D721Med (cell line): ENCODE measurements at regions not wholly inside any gene's neighbourhood (a gene's known extent, or its start where the extent isn't known, plus 50 kb on each side); places are given as distances from the start of the nearest gene placed in this dataset.

Source experiments
- DNase-seq: peaks from one replicate; pipeline ENCODE4 v3.0.0; 2011; ENCODE audit warnings: low spot score; ENCODE audit not compliant: insufficient read length
- FAIRE-seq: peaks from 2 replicates; lab custom pipeline; 2011; peaks lifted over from hg19 to GRCh38; lab: Jason Lieb, UNC
- TF ChIP-seq, protein P1 (sequence below): IDR thresholded peaks from 2 replicates; pipeline ENCODE4 v1.5.1; 2012; ENCODE audit warnings: mild to moderate bottlenecking, control low read depth; ENCODE audit not compliant: insufficient read depth; ENCODE audit errors: missing control alignments

DNA sequence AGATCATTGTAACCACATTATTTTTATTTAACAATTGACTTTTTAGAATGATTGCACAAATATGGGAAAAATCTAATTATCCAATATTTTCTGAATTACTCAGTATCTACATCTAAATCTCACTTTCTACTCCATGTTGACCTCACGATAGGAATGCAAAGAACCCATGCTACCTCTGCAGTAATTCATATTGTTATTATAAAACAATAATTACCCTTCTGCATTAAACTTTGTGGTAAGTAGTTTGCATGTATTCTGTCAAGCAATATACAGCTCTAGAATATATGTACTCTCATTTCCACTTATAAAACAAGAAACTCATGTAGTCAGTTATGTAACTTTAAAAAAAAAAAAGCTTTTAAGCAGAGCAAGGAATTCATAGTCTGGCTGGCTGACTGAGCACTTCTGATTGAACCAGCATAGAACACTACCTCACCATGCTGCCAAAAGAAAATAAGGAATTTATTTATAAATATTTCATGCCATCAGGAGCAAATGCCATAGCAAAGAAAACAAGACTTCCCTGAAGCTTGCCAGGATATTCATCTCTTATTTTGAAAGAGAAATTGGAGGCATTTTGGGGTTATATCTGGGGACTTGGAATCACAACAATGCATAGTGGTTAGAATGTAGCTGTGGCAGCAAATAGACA lies 895.7 kb downstream of the XPNPEP1 start:
- DNase-seq (no peak), FAIRE-seq (no peak)
- TF ChIP-seq, protein P1, sequence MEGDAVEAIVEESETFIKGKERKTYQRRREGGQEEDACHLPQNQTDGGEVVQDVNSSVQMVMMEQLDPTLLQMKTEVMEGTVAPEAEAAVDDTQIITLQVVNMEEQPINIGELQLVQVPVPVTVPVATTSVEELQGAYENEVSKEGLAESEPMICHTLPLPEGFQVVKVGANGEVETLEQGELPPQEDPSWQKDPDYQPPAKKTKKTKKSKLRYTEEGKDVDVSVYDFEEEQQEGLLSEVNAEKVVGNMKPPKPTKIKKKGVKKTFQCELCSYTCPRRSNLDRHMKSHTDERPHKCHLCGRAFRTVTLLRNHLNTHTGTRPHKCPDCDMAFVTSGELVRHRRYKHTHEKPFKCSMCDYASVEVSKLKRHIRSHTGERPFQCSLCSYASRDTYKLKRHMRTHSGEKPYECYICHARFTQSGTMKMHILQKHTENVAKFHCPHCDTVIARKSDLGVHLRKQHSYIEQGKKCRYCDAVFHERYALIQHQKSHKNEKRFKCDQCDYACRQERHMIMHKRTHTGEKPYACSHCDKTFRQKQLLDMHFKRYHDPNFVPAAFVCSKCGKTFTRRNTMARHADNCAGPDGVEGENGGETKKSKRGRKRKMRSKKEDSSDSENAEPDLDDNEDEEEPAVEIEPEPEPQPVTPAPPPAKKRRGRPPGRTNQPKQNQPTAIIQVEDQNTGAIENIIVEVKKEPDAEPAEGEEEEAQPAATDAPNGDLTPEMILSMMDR, result no peak

- no peak for FAIRE-seq
- no peak for DNase-seq
- TF ChIP-seq, protein P1, result no peak
These were observed 898.1 kb downstream of the XPNPEP1 start for GRCh38 chr10:109025172-109025571.

DNA sequence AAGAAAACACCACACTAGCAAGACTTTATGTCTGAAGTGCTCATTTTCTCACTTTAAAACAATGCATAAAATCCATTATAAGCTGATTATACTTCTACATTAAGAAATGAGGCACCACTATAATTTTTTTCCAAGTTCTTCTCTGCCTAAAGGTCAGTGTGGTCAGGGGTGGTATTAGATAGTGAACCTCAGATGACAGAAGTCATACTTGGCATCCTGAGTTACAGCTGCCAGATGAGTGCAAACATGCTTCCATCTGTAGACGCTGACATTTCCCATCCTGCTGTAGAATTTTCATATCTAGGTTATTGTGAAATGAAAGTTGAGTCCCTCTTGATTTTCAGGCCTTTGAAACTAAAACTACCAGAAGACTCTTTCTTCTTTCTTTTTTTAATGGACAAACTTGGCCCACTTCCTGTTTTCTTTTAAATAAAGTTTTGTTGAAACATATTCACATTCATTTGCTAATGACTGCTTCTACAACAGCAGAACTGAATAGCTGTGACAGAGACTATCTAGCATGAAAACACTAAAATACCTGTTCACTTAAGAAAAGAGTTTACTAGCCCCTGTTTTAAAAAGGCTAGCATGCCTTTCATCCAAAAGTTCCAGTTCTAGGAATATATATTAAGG lies 900.8 kb downstream of the XPNPEP1 start:
- DNase-seq (no peak), FAIRE-seq (no peak)
- TF ChIP-seq, protein P1, result no peak

- FAIRE-seq (no peak), DNase-seq (no peak)
- TF ChIP-seq, protein P1, result peak; percentile 75
These were observed 904.3 kb downstream of the XPNPEP1 start for GRCh38 chr10:109019001-109019424.

GRCh38 chr10:109007514-109007913 lies 915.8 kb downstream of the XPNPEP1 start:
- TF ChIP-seq, protein P1, result no peak
- DNase-seq (no peak), FAIRE-seq (no peak)

DNA sequence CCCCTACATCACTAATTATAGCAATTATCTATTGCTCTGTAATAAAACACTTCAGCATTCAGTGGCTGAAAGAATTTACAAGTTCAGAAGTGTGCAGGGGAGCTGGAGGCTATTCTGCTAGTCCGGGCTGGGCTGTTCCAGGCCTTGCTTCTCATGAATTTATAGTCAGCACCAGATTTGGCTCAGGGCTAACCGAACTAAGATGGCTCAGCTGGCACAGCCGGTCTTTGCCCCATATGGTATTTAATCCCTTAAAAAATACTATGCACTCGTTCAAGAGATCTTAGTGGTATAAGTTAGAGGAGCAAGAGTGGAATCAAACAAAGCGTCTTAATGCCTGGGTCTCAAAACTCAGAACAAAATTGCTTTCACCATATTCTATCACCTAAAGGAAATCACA lies 932.9 kb downstream of the XPNPEP1 start:
- FAIRE-seq (no peak), DNase-seq (no peak)
- TF ChIP-seq, protein P1, result no peak

DNA sequence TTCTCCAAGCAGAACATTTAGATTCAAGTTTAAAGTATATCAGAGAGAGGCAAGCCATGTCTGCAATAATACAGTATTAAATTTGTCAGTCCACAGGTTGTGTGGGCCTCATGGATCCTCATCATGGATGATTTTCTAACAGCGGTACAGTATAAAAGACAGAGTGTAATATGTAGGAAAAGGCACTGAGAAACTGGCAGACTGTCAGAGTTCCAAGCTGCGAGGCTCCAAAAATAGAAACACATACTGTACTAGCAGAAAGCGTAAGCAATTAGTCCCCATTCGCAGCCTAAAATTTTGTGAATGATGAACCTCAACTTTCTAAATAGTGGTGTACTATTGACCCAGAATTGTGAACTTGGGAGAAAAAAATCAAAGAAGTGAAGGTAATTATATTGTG lies 933.3 kb downstream of the XPNPEP1 start:
- DNase-seq (no peak), FAIRE-seq (no peak)
- TF ChIP-seq, protein P1, result no peak
